ENCODE measurements at regions not wholly inside any gene's neighbourhood (a gene's known extent, or its start where the extent isn't known, plus 50 kb on each side); places are given as distances from the start of the nearest gene placed in this dataset.
"Not testable (repeated sequence)": the region's sequence is repeated elsewhere in the genome, so short reads cannot be mapped to it uniquely, and the experiment has no call there.

- TF ChIP-seq CTCF (IDR thresholded peaks at IDR 0.05); SIN3A (IDR thresholded peaks at IDR 0.05; ENCODE audit: borderline replicate concordance, insufficient read depth, low read depth, low read length); POLR2AphosphoS5 (IDR thresholded peaks at IDR 0.05; ENCODE audit: low read depth, low read length): not testable (repeated sequence)
Measured at GRCh38 chr1:146704162-146704724, 233.9 kb upstream of the NBPF12 start.
